Epidermal melanocyte (primary cell): ENCODE measurements at regions not wholly inside any gene's neighbourhood (a gene's known extent, or its start where the extent isn't known, plus 50 kb on each side); places are given as distances from the start of the nearest gene placed in this dataset.
"Not testable (repeated sequence)": the region's sequence is repeated elsewhere in the genome, so short reads cannot be mapped to it uniquely, and the experiment has no call there.

Experiments used
- DNase-seq: peaks from one replicate; pipeline ENCODE4 v3.0.0; 2011; ENCODE audit warnings: low spot score; ENCODE audit not compliant: insufficient read length

GRCh38 chr3:88000853-88001252, 58.0 kb downstream of the CGGBP1 start:
- DNase-seq = no peak

- DNase-seq = no peak
These were observed 60.8 kb downstream of the CGGBP1 start for GRCh38 chr3:87997966-87998365.

- no peak for DNase-seq
These were observed 61.5 kb downstream of the CGGBP1 start for GRCh38 chr3:87997298-87997697.

GRCh38 chr3:87996882-87997281, 61.9 kb downstream of the CGGBP1 start:
- no peak for DNase-seq

- no peak for DNase-seq
These were observed 65.2 kb downstream of the CGGBP1 start for GRCh38 chr3:87993566-87993965.

- DNase-seq = no peak
These were observed 70.9 kb downstream of the CGGBP1 start for GRCh38 chr3:87987952-87988351.

- no peak for DNase-seq
These were observed 76.4 kb downstream of the CGGBP1 start for GRCh38 chr3:87982421-87982820.

- no peak for DNase-seq
These were observed 79.3 kb downstream of the CGGBP1 start for GRCh38 chr3:87979527-87979926.

GRCh38 chr3:87977765-87978164, 81.0 kb downstream of the CGGBP1 start:
- no peak for DNase-seq

- DNase-seq = no peak
These were observed 83.1 kb downstream of the CGGBP1 start for GRCh38 chr3:87975716-87976115.

- DNase-seq = no peak
These were observed 84.9 kb downstream of the CGGBP1 start for GRCh38 chr3:87973906-87974305.

GRCh38 chr3:87969620-87970019, 89.2 kb downstream of the CGGBP1 start:
- no peak for DNase-seq

- no peak for DNase-seq
These were observed 90.1 kb downstream of the CGGBP1 start for GRCh38 chr3:87968668-87969067.

GRCh38 chr3:87958289-87958688, 100.5 kb downstream of the CGGBP1 start:
- DNase-seq = no peak

GRCh38 chr3:87957575-87957974, 101.2 kb downstream of the CGGBP1 start:
- DNase-seq = no peak

- no peak for DNase-seq
These were observed 109.0 kb downstream of the CGGBP1 start for GRCh38 chr3:87949879-87950208.

- no peak for DNase-seq
These were observed 109.5 kb downstream of the CGGBP1 start for GRCh38 chr3:87949189-87949878.

- DNase-seq = not testable (repeated sequence)
These were observed 112.8 kb downstream of the CGGBP1 start for GRCh38 chr3:87946007-87946406.

GRCh38 chr3:87942256-87942655, 116.5 kb downstream of the CGGBP1 start:
- DNase-seq = not testable (repeated sequence)

- no peak for DNase-seq
These were observed 134.3 kb downstream of the CGGBP1 start for GRCh38 chr3:87924485-87924884.

- DNase-seq = no peak
These were observed 138.3 kb downstream of the CGGBP1 start for GRCh38 chr3:87920549-87920948.

- no peak for DNase-seq
These were observed 157.7 kb downstream of the CGGBP1 start for GRCh38 chr3:87901141-87901540.

- DNase-seq = no peak
These were observed 158.7 kb downstream of the CGGBP1 start for GRCh38 chr3:87900061-87900460.

- no peak for DNase-seq
These were observed 159.8 kb downstream of the CGGBP1 start for GRCh38 chr3:87898971-87899370.
